HG02759 (cell line): ENCODE measurements at regions not wholly inside any gene's neighbourhood (a gene's known extent, or its start where the extent isn't known, plus 50 kb on each side); places are given as distances from the start of the nearest gene placed in this dataset.

Source experiments
- ATAC-seq: cut with Tn5 transposase; IDR thresholded peaks from one replicate; pipeline ENCODE4 v1.9.1; 2021; ENCODE audit warnings: mild to moderate bottlenecking, moderate library complexity; ENCODE audit not compliant: unreplicated experiment

DNA sequence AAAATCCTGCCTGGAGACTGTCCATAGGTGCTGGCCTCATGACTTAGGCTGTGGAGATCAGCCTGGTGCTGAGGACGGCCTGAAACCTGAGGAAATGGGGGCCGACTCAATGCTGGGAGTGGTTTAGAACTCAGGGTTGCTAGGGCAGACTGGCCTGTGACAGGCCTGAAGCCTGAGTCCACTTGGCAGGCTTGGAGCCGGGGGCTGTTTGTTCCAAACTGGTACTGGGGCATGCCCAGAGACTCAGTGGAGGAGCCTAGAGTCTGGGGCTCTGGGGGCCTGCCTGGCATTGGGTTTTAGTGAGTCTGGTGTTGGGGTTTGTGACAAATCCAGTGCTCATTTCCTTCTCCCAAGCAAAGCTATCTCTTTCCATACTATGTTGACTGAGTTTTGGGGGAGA is 489.7 kb upstream of the CNKSR2 start:
- no peak for ATAC-seq

DNA sequence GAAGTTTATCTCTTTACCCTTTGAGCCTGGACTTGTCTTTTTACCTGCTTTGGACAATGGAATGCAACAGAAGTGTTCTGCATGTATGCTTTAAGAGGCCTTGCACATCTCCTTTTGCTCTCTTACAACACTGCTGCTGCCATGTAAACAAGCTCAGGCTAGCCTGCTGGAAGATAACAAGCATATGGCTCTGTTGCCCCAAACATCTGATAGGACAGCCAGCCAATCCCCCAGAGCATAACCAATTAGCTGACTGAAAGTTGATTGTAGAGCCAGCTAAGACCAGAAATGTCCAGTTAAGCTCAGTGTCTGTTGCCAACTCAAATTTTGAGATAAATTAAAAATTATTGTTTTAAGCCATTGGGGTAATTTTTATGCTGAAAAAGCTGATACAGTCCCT is 510.6 kb upstream of the CNKSR2 start:
- ATAC-seq: no peak

DNA sequence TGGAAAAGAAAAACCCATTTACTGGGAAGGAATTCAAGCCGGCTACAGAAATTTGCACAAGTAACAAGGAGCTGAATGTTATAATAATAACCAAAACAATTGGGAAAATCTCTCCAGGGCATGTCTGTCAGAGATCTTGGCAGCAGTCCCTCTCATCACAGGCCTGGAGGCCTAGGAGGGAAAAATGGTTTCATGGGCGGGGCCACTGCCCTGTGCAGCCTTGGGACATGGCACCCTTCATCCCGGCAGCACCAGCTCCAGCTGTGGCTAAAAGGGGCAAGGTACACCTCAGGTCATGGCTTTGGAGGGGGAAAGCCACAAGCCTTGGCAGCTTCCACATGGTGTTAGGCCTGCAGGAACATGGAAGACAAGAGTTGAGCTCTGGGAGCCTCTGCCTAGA is 513.1 kb upstream of the CNKSR2 start:
- no peak for ATAC-seq

DNA sequence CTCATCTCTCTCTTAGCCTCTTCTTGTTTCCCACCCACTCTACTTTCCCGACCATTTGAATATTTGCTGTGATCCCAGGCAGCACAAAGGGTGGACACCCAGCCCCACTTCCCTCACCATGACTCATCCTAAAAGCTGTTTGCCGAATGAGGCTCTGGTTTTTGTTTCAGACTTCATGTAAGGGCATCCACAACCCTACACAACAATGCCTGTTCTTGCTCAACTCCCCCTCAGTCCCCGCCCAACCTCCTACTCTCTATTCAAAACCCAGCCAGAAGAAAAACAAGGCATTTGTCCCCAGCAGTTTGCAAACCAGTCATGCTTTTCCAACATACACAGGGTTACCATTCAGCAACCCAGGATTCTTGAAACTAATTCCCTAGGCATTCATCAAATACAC is 516.5 kb upstream of the CNKSR2 start:
- ATAC-seq: no peak

DNA sequence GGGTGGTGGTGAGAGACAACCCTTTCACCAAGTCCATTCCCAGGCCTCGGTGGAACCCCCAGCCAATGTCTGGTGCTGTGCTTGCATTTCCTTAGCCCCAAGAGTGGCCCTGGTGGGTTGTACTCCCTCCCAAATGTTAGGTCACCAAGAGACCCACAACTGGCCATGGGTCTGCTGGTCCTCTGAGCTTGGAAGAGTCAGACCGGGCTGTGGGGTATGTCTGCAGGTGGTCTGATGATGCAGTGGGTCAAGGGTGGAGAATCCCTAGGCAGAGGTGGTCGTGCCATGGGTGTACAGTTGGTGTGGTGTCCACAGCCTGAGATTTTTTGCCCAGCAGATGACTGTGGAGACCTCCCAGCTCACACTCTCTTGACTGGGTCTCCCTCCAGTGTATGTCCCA is 535.7 kb upstream of the CNKSR2 start:
- no peak for ATAC-seq

DNA sequence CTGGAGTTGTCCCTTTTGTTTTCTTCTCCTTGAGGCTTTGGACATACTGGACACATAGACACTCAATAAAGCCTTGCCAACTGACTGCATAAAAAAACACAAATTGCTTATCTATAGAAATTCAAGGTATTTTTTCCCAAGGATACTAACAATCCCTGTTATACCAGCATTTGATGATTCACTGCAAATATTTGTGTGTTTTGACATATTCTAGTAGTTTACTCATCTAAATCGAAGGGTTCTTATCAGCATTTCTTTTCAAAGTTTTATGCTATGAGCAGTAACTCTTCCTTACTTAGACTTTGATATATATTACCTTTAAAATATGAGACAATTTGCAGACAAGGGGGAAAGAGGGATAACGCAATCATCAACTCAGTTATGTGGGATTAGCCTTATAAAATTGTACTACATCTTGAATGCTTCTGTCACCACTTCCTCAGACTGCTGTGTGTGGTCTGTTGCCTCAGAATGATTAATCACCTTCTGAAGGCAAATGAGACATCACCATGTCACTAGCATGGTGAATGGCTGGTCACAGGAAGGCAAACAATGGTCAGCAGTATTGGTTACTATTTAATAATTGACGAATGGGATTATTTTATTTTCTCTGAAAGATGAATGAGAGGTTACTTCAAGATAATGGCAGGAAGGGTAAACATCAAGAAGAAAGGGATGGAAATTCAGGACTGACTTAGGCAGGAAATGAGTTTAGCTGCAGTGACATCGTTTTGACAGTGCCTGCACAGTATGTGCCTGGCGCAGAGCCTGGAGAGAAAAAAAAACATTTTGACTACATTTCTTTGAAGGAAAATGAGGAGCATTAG is 544.3 kb upstream of the CNKSR2 start:
- ATAC-seq: no peak

DNA sequence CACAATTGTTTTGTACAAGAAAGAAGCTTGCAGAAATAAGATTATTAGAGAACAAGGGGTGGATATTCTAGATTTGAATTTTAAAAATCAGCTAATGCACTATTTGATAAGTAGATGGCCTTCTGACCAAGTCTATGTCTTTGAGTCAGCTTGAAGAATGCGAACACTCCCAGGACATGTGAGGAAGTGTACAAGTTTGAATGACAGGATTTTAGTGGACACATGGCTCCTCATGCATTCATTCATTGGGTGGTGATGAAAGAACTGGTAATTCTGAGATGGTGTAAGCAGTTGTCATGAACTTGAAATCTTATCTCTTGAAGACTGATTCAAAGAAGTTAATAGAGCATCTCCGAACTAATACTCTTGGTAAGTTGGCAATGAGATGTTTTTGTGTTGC is 548.2 kb upstream of the CNKSR2 start:
- ATAC-seq: no peak

DNA sequence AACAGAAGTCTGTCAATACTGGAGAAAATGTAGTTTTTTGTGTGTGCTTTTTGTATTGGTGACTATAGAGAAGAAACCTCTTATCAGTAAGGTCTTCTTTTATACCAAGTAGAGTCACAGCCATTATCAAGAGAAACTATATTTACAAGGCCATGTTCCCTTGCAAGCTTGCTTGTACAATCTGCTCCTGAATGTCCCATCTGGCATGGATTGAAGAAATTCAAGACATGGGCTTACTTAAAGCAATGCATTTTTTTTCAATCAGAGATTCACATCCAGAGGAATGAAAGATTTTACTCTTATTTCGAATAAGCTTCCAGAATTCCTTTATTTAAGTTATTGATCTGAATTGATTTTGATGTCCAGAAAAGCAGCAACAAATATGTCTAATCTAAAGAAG is 537.3 kb upstream of the RPS6KA3 start:
- ATAC-seq: no peak

DNA sequence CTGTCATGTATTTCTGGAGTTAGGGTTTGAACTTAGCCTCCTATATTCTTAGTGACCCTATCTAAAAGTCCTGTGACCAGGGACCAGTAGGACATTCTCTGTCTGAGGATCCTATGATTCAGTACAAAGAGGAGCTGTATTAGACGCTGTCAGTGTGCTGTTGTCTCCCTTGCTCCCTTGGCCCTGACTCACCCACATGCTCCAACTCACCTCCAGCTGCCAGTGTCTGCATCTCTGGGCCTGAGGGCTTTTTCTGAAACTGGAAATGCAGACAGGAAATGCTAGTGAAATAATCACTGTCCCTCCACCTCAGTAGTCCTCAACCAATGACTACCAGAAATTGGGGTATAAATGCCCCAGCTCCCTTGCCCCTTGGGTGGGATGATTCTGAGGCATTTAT is 535.3 kb upstream of the RPS6KA3 start:
- ATAC-seq: no peak

DNA sequence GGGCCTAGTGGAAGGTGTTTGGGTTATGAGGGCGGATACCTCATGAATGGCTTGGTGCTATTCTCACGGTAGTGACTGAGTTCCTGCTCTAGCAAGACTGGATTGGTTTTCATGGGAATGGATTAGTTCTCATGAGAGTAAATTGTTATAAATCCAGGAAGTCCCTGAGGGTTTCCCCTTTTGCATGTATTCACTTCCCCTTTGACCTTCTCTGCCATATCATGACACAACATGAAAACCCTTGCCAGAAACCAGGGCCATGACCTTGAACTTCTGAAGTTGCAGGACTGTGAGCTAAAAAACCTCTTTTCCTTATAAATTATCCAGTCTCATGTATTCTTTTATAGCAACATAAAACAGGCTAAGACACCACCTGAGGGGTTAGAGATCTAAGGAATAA is 529.7 kb upstream of the RPS6KA3 start:
- no peak for ATAC-seq

DNA sequence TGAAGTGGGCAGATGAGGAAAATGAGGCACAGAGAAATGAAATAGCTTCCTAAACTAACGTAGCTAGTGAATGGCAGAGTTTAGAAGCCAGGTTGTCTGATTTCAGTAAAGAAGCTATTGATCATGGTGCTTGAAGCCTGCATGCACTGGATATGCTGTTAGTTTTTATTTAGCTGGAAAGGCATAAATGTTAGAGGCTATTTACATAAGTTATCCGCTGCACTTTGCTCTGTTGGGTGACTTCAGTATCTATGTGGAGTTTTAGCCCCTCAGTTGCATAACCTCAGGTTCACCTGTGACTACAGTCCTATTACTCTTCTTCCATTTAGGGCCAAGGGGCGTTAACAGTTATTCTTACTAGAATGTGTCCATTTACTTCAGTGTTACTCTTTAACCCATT is 522.4 kb upstream of the RPS6KA3 start:
- no peak for ATAC-seq

DNA sequence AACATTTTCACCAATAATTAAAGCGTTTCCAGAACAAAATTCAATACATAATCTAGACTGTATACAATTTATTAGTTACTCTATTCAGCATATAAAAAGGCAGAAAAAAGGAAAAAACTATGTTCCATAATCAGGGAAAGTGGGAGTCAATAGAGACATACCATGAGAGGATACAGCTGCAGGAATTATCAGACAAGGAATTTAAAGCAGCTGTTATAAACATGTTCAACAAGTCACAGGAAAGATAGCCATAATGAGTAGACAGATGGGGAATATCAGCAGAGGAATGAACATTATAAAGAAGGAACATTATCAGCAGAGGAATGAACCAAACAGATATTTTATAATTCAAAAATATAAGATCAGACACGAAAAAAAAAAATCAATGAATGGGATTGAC is 500.6 kb upstream of the RPS6KA3 start:
- ATAC-seq: no peak

DNA sequence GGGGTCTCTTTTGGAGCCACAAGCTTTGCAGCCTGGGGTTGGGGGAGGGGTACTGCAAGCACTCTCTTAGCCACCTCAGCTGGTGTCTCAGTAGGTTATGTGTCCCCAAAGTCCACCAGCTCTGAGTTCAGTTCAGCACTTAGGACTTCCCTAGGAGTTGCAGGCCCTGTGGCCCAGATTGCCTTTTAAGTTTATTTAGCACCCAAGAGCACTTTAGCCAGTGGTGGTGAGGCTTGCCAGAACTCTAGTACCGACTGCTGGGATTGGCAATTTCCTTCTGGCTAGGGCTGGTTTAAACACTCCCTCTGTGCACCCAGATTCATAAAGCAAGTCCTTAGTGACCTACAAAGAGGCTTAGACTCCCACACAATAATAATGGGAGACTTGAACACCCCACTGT is 489.9 kb upstream of the RPS6KA3 start:
- no peak for ATAC-seq

DNA sequence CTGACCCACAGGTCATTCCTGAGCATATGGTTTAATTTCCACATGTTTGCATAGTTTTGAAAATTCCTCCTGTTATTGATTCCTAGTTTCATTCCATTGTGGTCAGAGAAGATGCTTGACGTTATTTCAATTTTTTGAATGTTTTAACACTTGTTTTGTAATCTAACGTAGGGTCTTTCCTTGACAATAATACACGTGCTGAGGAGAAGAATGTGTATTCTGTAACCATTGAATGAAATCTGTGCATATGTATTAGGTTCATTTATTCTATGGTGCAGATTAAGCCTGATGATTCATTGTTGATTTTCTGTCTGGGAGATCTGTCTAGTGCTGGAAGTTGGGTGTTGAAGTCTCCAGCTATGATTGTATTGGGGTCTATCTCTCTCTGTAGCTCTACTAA is 486.4 kb upstream of the RPS6KA3 start:
- no peak for ATAC-seq

DNA sequence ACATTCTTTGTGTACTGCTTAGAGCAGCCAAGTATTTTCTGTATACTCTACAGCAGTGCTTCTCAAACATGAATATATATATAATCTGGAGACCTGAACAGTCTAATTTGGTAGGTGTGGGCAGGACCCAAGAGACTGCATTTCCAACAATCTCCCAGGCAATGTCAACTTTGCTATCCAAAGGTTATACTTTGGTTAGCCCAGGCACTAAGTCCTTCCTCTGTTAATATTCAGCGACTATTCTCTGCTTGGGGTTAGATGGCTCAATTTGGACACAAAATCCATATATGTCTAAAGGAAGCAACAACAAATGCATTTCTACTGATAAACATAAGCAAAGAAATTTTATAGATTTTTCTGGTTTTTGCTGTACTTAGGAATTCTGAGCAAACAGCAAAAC is 480.0 kb upstream of the RPS6KA3 start:
- no peak for ATAC-seq

DNA sequence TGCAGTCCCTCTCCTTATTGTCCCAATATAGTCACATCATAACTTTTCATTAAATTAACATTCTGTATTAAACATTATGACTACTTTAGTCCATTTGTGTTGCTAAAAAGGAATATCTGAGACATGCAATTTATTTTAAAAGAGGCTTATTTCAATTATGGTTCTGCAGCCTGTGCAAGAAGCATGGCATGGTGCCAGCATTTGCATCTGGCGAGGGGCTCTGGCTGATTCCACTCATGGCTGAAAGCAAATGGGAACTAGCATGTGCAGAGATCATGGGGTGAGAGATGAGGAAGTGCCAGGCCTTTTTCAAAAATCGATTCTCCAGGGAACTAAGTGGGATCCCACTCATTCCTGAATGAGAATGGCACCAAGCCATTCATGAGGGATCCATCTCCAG is 476.3 kb upstream of the RPS6KA3 start:
- no peak for ATAC-seq

DNA sequence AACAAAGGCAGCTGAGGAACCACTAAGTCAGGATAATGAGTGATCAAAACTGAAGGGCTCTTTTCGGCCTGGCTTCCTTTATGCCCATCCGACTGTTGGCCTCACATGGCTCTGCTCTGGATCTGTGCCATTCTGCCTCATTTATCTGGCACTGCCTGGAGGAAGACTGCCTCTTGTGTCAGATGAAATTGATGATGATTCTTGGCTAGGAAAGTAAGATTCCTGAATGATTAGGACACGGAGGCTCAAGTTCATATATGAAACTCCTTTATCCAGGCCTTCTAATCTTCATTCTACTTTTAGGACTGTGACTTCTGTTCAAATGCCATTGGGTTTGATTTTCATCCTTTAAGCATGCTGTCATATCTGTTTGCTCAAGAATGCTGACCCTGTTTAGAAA is 475.4 kb upstream of the RPS6KA3 start:
- ATAC-seq: no peak

DNA sequence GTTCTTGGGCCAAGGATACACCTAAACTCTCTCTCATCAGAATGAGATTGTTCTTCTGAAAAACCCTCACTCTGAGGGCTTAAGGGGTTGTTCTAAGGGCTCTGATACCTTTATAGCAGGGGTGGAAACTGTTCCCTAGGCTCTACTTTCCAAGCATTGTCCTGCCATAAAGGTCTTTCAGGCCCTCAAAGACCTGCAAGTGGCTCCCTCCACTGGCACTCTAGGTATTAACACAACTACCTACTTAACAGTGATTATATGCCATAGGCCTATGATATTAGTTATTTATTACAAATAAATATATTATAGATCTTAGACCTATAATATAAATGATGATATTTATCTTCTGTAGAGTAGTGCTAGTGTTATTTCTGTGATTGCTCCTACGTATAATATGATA is 473.7 kb upstream of the RPS6KA3 start:
- ATAC-seq: no peak

DNA sequence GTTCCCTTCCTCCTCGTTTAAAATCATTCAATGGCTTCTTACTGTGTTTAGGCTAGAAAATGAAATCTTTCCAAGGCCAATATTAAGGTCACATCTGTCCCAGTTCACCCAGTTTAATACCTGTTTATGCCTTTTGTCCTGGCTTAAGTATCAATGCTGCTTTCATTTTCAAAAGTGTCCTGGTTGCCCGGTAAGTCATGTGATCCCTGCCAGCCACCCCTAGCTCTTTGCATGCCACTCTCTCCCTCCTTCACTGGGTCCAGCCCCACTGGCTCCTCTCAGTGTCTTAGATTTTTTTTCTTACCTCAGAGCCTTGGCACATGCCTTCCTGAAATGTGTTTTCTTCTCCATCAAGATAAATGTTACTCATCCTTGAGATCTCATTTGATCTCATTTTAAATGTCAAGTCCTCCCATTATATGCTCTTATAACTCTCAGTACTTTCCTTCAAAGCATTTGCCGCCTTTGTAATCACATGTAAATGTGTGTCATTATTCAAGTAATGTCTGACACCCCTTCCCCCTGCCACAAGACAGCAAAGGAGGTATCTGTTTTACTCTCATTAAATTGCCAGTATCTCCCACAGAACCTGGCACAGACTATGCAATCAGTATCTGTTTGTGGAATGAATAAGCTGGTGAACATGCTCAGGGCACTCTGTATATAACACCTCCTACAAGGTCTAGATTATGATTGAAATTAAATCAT is 472.5 kb upstream of the RPS6KA3 start:
- ATAC-seq: no peak

DNA sequence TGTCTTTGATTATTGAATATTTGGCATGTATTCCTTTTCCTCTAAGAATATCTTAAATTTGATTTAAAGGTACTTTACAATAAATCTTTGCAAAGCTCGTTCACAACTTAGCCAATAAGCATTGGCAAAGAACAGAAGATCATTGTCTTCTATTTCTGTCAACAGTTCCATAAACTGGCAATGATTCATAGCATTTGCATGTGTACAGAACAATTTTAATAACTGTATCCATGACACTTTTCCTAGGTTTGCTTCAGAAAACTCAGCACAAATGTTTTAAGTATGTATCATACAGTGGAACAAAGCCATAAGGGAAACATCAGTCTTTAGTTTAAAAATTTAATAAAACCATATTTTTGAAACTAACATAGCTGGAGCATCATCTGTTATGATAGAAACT is 462.7 kb upstream of the RPS6KA3 start:
- no peak for ATAC-seq

DNA sequence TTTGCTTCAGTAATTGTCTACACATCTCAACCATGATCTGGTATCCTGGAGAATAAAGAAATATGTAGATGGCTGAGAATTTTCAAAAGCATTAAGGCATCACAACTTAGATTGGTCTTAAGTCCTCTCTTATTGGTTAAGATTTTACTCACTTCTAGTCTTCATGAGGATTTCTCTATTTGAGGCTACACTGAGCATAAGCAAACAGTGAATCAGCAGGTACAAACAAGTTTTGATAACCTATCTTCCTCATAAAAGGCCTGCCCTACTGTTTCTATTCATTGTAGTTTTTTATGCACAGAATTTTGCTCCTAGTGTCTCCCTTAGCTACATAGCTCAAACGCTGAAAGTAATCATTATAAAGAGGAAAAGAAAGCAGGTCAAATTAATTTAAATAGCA is 460.7 kb upstream of the RPS6KA3 start:
- ATAC-seq: no peak

DNA sequence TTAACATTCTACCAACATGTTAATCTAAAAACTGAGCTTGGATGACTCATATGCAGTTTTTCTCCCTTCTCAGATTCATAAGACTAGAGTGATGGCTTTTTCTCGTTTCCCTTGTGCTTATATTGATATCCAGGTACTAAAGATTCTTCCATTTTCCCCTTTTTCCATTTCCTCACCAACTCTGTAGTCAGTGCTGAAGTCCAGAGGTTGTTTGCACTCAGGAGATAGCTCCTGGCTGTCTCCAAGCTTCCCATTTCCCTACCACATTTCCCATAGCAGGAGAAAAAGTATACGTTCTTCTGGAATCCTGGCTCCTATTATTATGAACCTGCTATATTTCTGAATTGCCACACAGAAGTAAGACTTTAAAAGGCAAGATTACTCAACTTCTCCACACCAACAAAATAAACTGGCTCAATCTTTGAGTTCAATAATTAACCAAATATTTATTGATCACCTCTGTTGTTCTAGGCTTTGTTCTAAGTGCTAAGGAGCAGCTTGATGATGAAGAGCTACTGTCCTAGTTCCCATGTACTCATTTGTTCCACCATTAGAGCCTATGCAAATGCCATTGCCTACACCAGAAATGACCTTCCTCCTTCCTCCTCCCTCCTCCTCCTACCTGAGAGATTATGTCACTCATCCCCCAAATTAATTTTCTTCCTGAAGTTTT is 454.4 kb upstream of the RPS6KA3 start:
- no peak for ATAC-seq
